CD4-positive, alpha-beta T cell (primary cell): ENCODE measurements at regions not wholly inside any gene's neighbourhood (a gene's known extent, or its start where the extent isn't known, plus 50 kb on each side); places are given as distances from the start of the nearest gene placed in this dataset.

Source experiments
- ATAC-seq: fragments of 200-7000 bp; cut with Tn5 transposase; one replicate; pipeline ENCODE4 v1.10.0; 2022; ENCODE audit warnings: mild to moderate bottlenecking; ENCODE audit not compliant: poor library complexity
- CTCF ChIA-PET: fragments of 350-600 bp; sonication (Branson Sonifier 250); formaldehyde crosslinking; loops from one replicate; lab custom pipeline; 2021; ENCODE audit warnings: antibody characterized with exemption, inconsistent platforms; lab: Charles Lee
- POLR2A ChIA-PET: fragments of 350-600 bp; sonication (Branson Sonifier 250); formaldehyde crosslinking; loops from one replicate; lab custom pipeline; 2021; ENCODE audit warnings: antibody characterized with exemption, inconsistent platforms; lab: Charles Lee
- DNase-seq, 14 experiments: peaks; one replicate each; pipeline ENCODE4 v3.0.0-alpha.2; 2013 to 2020; ENCODE audit warnings: mixed read lengths in 2 of 14
- H3K27ac ChIP-seq, 2 donors: one replicate each; pipeline versions ENCODE4 v1.5.1 to v1.7.0; 2013; ENCODE audit warnings: low read length in 2 of 2, low read depth in 1 of 2, mild to moderate bottlenecking in 1 of 2
- H3K27me3 ChIP-seq, 2 experiments: 1 replicate in 1 of 2; 2 replicates in 1 of 2; pipeline versions ENCODE4 v1.6.1 to v1.7.0; 2013; ENCODE audit warnings: low read length in 2 of 2, control low read depth in 1 of 2, mild to moderate bottlenecking in 1 of 2, moderate library complexity in 1 of 2; ENCODE audit not compliant: insufficient read depth in 2 of 2, control insufficient read depth in 1 of 2
- H3K36me3 ChIP-seq: one replicate; pipeline ENCODE4 v1.6.1; 2013; ENCODE audit warnings: low read length, control low read depth; ENCODE audit not compliant: insufficient read depth
- H3K4me1 ChIP-seq: one replicate; pipeline ENCODE4 v1.6.1; 2013; ENCODE audit warnings: low read length, control low read depth; ENCODE audit not compliant: insufficient read depth
- H3K4me3 ChIP-seq: one replicate; pipeline ENCODE4 v1.5.1; 2013; ENCODE audit warnings: mild to moderate bottlenecking, low read length, moderate library complexity
- H3K9me3 ChIP-seq, 2 experiments: 1 replicate in 1 of 2; 2 replicates in 1 of 2; pipeline versions ENCODE4 v1.6.1 to v1.7.0; 2013; ENCODE audit warnings: low read length in 2 of 2, mild to moderate bottlenecking in 2 of 2, control low read depth in 1 of 2, moderate library complexity in 1 of 2; ENCODE audit not compliant: control insufficient read depth in 1 of 2, insufficient read depth in 1 of 2
- H3K27ac Mint-ChIP-seq: one replicate; pipeline ENCODE4 v1.8.0; 2020; ENCODE audit warnings: mixed read lengths
- H3K27me3 Mint-ChIP-seq: one replicate; pipeline ENCODE4 v1.8.0; 2021; ENCODE audit warnings: mixed read lengths
- H3K36me3 Mint-ChIP-seq: one replicate; pipeline ENCODE4 v1.8.0; 2021; ENCODE audit warnings: low read depth, mixed read lengths
- H3K4me1 Mint-ChIP-seq: one replicate; pipeline ENCODE4 v1.8.0; 2021; ENCODE audit warnings: low read depth, mixed read lengths
- H3K4me3 Mint-ChIP-seq: one replicate; pipeline ENCODE4 v1.8.0; 2020; ENCODE audit warnings: mild to moderate bottlenecking, mixed read lengths
- H3K9me3 Mint-ChIP-seq: one replicate; pipeline ENCODE4 v1.8.0; 2020; ENCODE audit warnings: mixed read lengths
- CTCF ChIP-seq: fragments of 200-600 bp; IDR thresholded peaks from one replicate; pipeline ENCODE4 v1.8.0; 2022; ENCODE audit warnings: antibody characterized with exemption, mild to moderate bottlenecking
- intact Hi-C, 2 experiments: fragments of 100-400 bp; cut with DNase I in 1 of 2; cut with micrococcal nuclease in 1 of 2; formaldehyde crosslinking; loops; one replicate each; pipeline versions ENCODE4 v1.15.1 to v1.9.0; 2023 to 2025; cut with DNase I, micrococcal nuclease

- CTCF ChIA-PET = interaction anchor here (1.2 kb wide), 1 partner anchor 82 kb away, joined by 3 read pairs; no protein-coding TSS in a partner anchor
- Histone ChIP-seq H3K36me3 (no peaks in the 10 kb centered on the region), H3K9me3 (peaks cover 0 to 6% of the 10 kb centered on the region in 2 experiments), H3K27ac (no peak overlapping the region), H3K4me1 (peaks cover 7% of the 10 kb centered on the region), H3K4me3 (no peak overlapping the region), H3K27me3 (peaks cover 25 to 35% of the 10 kb centered on the region in 2 experiments)
- Mint-ChIP-seq H3K36me3 (no peaks in the 10 kb centered on the region), H3K27ac (no peak overlapping the region), H3K4me1 (peaks cover 15% of the 10 kb centered on the region), H3K9me3 (no peaks in the 10 kb centered on the region), H3K27me3 (peaks cover 74% of the 10 kb centered on the region), H3K4me3 (no peak overlapping the region)
- ATAC-seq = no peak
- intact Hi-C loops = loop anchor here in 1 of 2 experiments (10.0 kb wide), 1 partner anchor 82 kb away; no protein-coding TSS in a partner anchor
- POLR2A ChIA-PET = no interaction called here
- no peak for DNase-seq
- no peak for TF ChIP-seq CTCF
Observed at GRCh38 chr14:103186909-103187586, 63.8 kb downstream of the TNFAIP2 start.

- Histone ChIP-seq H3K36me3 (no peaks in the 10 kb centered on the region), H3K27ac (no peak overlapping the region), H3K4me3 (no peak overlapping the region), H3K4me1 (peaks cover 7% of the 10 kb centered on the region), H3K9me3 (peaks cover 0 to 6% of the 10 kb centered on the region in 2 experiments), H3K27me3 (peaks cover 28 to 40% of the 10 kb centered on the region in 2 experiments)
- no peaks in the 10 kb centered on the region for H3K36me3 Mint-ChIP-seq
- intact Hi-C loops = loop anchor here in 1 of 2 experiments (10.0 kb wide), 1 partner anchor 83 kb away; no protein-coding TSS in a partner anchor
- CTCF ChIA-PET = no interaction called here
- no peaks in the 10 kb centered on the region for H3K9me3 Mint-ChIP-seq
- no peak for ATAC-seq
- no peak overlapping the region for H3K4me3 Mint-ChIP-seq
- no peak for TF ChIP-seq CTCF
- no peak overlapping the region for H3K27ac Mint-ChIP-seq
- H3K4me1 Mint-ChIP-seq = peaks cover 15% of the 10 kb centered on the region
- H3K27me3 Mint-ChIP-seq = peaks cover 82% of the 10 kb centered on the region
- POLR2A ChIA-PET = no interaction called here
- DNase-seq = no peak
Observed at GRCh38 chr14:103187911-103188310, 64.7 kb downstream of the TNFAIP2 start.

- H3K36me3 ChIP-seq = no peaks in the 10 kb centered on the region
- peak in 10 of 14 experiments; percentile 1 to 44 (median 6) for DNase-seq
- peaks cover 0 to 6% of the 10 kb centered on the region in 2 experiments for H3K9me3 ChIP-seq
- no peak overlapping the region for H3K27ac Mint-ChIP-seq
- ChIA-PET CTCF (no interaction called here), POLR2A (no interaction called here)
- H3K27ac ChIP-seq = no peak overlapping the region
- TF ChIP-seq CTCF = no peak
- H3K27me3 Mint-ChIP-seq = peaks cover 78% of the 10 kb centered on the region
- H3K4me3 ChIP-seq = no peak overlapping the region
- H3K4me1 ChIP-seq = peaks cover 7% of the 10 kb centered on the region
- ATAC-seq = peak; percentile 26
- intact Hi-C loops = loop anchor here in 1 of 2 experiments (10.0 kb wide), 1 partner anchor 84 kb away; no protein-coding TSS in a partner anchor
- peaks cover 15% of the 10 kb centered on the region for H3K4me1 Mint-ChIP-seq
- no peak overlapping the region for H3K4me3 Mint-ChIP-seq
- no peaks in the 10 kb centered on the region for H3K9me3 Mint-ChIP-seq
- H3K36me3 Mint-ChIP-seq = no peaks in the 10 kb centered on the region
- H3K27me3 ChIP-seq = peaks cover 26 to 40% of the 10 kb centered on the region in 2 experiments
Observed at GRCh38 chr14:103188810-103189480, 65.7 kb downstream of the TNFAIP2 start.
